ENCODE measurements at regions not wholly inside any gene's neighbourhood (a gene's known extent, or its start where the extent isn't known, plus 50 kb on each side); places are given as distances from the start of the nearest gene placed in this dataset.

DNA sequence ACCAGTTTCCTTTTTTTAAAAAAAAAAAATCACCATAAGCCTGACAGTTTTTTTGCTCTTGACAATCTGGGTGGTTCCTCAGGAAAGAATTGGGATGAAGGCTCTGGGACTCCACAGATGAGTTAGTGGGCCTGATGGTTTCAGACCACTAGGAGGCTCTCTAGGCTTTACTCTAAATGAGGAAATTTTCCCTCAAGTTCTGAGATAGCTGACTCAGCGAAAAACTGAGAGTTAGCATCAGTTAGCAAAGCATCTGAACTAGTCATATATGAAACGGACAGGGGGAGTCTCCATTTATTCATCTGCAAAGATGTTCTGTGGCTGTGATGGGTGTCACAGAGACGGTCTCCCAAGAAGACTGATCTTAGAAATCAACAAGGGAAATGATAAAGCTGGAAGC lies 314.3 kb upstream of the OR4E1 start:
- Histone ChIP-seq H3K4me3 (no peak overlapping the region), H3K27me3 (no peaks in the 10 kb centered on the region), H3K36me3 (no peaks in the 10 kb centered on the region), H3K9me3 (no peaks in the 10 kb centered on the region), H3K4me1 (no peaks in the 10 kb centered on the region), H3K27ac (no peak overlapping the region)
- TF ChIP-seq POLR2AphosphoS5 (IDR thresholded peaks at IDR 0.05) (no peak), POLR2A (IDR thresholded peaks at IDR 0.05) (no peak), EP300 (IDR thresholded peaks at IDR 0.05) (no peak), CTCF (IDR thresholded peaks at IDR 0.05) (no peak)
- no peak for DNase-seq (ENCODE audit: low spot score in 2 of 2)
- WGBS: 28% methylated on average over 3 of the region's 3 CpGs

DNA sequence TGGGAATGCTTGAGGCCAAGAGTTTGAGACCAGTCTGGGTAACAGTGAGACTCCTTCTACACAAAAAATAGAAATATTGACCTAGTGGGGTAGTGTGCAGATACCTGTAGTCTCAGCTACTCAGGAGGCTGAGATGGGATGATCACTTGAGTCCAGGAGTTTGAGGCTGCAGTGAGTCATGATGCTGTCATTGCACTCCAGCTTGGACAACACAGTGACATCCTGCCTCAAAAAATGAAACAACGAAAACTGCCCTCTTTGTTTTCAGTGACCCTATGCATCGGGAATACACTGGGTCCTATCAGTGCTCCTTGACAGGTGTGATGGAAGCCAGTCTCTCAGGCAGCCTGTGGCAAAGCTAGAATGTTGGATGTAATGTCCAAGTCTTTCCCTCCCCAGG lies 311.5 kb upstream of the OR4E1 start:
- Histone ChIP-seq H3K27me3 (no peaks in the 10 kb centered on the region), H3K4me3 (no peak overlapping the region), H3K36me3 (no peaks in the 10 kb centered on the region), H3K4me1 (no peaks in the 10 kb centered on the region), H3K27ac (no peak overlapping the region), H3K9me3 (no peaks in the 10 kb centered on the region)
- TF ChIP-seq POLR2A (IDR thresholded peaks at IDR 0.05) (no peak), POLR2AphosphoS5 (IDR thresholded peaks at IDR 0.05) (no peak), CTCF (IDR thresholded peaks at IDR 0.05) (no peak), EP300 (IDR thresholded peaks at IDR 0.05) (no peak)
- WGBS: 39% methylated on average over 2 of the region's 2 CpGs
- no peak for DNase-seq (ENCODE audit: low spot score in 2 of 2)

DNA sequence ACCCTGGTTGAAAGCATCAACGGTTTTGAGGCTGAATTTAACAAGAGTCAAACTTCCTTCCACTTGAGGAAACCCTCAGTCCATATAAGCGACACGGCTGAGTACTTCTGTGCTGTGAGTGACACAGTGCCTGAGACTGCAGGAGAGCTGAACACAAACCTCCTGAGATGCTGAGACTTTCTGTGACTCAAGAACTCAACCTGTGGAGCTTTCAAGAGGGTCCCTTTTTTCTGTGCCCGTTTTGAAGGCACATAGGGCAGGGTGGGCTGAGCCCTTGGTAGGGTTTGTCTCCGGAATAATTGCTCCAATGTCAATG lies 305.3 kb upstream of the OR4E1 start:
- DNase-seq (ENCODE audit: low spot score in 2 of 2): no peak
- WGBS: 78% methylated on average over 4 of the region's 5 CpGs
- H3K4me1 ChIP-seq: no peaks in the 10 kb centered on the region

DNA sequence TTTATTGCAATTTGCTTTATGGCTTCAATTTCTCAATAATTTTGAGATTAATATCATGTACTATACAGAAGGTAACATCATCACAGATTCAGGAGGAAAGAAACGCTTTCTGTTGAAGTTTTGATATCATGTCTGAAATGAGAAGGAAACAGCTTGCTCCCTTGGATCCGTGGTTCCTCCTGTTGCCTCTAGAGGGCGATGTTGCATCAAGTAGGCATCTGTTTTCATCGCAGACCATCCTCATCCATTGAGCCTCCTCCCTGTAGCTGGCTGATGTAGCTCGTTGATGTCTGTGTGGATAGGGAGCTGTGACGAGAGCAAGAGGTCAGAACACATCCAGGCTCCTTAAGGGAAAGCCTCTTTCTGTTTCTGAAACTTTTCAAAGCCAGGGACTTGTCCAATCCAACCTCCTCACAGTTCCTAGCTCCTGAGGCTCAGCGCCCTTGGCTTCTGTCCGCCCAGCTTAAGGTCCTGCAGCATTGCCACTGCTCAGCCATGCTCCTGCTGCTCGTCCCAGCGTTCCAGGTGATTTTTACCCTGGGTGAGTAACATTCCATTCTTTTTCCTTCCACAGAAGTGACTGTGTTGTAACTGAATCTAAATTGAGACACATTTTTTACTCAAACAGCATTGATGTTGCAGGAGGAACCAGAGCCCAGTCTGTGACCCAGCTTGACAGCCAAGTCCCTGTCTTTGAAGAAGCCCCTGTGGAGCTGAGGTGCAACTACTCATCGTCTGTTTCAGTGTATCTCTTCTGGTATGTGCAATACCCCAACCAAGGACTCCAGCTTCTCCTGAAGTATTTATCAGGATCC lies 304.8 kb upstream of the OR4E1 start:
- 40% methylated on average over 11 of the region's 11 CpGs for WGBS
- TF ChIP-seq CTCF (IDR thresholded peaks at IDR 0.05) (peak; percentile 9 to 51), POLR2A (IDR thresholded peaks at IDR 0.05) (no peak), EP300 (IDR thresholded peaks at IDR 0.05) (no peak), POLR2AphosphoS5 (IDR thresholded peaks at IDR 0.05) (no peak)
- Histone ChIP-seq H3K27me3 (no peaks in the 10 kb centered on the region), H3K36me3 (no peaks in the 10 kb centered on the region), H3K27ac (no peak overlapping the region), H3K4me3 (no peak overlapping the region), H3K4me1 (no peaks in the 10 kb centered on the region), H3K9me3 (no peaks in the 10 kb centered on the region)
- no peak for DNase-seq (ENCODE audit: low spot score in 2 of 2)

More for the DNA sequence above, 305.3 kb upstream of the OR4E1 start:
- no peak overlapping the region for H3K4me3 ChIP-seq
- no peaks in the 10 kb centered on the region for H3K9me3 ChIP-seq
- H3K36me3 ChIP-seq: no peaks in the 10 kb centered on the region
- H3K27me3 ChIP-seq: no peaks in the 10 kb centered on the region
- TF ChIP-seq POLR2AphosphoS5 (IDR thresholded peaks at IDR 0.05) (no peak), EP300 (IDR thresholded peaks at IDR 0.05) (no peak), POLR2A (IDR thresholded peaks at IDR 0.05) (no peak), CTCF (IDR thresholded peaks at IDR 0.05) (no peak)
- no peak overlapping the region for H3K27ac ChIP-seq

DNA sequence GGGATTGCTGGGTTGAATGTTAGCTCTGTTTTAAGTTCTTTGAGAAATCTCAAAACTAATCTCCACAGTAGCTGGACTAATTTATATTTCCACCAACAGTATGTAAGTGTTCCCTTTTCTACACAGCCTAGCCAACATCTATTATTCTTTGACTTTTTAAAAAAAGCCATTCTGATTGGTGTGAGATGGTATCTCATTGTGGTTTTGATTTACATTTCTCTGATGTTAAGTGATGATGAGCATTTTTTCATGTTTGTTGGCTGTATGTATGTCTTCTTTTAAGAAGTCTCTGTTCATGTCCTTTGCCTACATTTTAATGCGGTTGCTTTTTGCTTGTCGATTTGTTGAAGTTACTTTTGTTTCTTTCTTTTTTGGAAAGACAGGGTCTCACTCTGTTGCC lies 301.1 kb upstream of the OR4E1 start:
- Histone ChIP-seq H3K9me3 (no peaks in the 10 kb centered on the region), H3K27me3 (no peaks in the 10 kb centered on the region), H3K4me3 (no peak overlapping the region), H3K4me1 (no peaks in the 10 kb centered on the region), H3K27ac (no peak overlapping the region), H3K36me3 (no peaks in the 10 kb centered on the region)
- WGBS: 92% methylated on average over 2 of the region's 2 CpGs
- TF ChIP-seq POLR2A (IDR thresholded peaks at IDR 0.05) (no peak), CTCF (IDR thresholded peaks at IDR 0.05) (no peak), EP300 (IDR thresholded peaks at IDR 0.05) (no peak), POLR2AphosphoS5 (IDR thresholded peaks at IDR 0.05) (no peak)
- no peak for DNase-seq (ENCODE audit: low spot score in 2 of 2)
